Activated T-cell treated with anti-CD3 and anti-CD28 coated beads for 1 hour (primary cell): ENCODE measurements at regions not wholly inside any gene's neighbourhood (a gene's known extent, or its start where the extent isn't known, plus 50 kb on each side); places are given as distances from the start of the nearest gene placed in this dataset.
"Not testable (repeated sequence)": the region's sequence is repeated elsewhere in the genome, so short reads cannot be mapped to it uniquely, and the experiment has no call there.

Source experiments
- DNase-seq: peaks from one replicate; pipeline ENCODE4 v3.0.0-alpha.2; 2020; ENCODE audit warnings: low read depth

DNA sequence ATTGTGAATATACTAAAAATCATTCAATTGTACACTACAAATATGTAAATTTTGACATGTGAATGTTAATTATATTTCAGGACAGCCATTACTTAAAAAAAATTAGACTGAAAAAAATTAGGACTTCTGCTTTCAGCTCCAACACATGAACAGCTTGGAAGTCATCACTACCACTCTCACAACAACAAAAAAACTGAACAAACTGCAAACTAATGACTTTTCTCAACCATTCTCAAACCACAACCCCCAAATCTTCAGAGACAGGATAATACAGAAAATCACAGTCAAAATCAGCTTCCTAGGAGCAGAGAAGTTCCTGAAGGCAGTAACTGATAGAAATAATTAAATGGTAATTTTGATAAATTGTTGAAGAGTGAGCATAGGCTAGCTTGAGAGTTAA, 686.4 kb downstream of the TLE1 start:
- DNase-seq = no peak

GRCh38 chr9:81002242-81002641, 687.1 kb downstream of the TLE1 start:
- DNase-seq = no peak

DNA sequence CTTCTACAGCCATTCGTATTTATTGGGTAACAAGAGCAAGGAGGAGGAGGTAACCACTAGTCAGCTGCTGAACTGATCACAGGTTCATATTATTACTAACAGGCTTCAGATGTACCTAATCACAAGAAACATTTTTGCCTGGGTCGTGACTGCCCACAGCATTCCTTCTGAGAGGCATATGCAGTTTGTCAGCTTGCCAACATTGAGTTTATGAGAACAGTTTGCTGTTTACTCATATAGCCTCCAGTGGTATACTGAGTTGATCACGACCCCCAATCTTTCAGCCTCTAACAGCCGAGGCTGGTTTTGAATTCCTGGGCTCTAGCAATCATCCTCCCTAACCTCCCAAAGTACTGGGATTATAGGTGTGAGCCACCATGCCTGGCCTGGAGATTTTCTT, 693.6 kb downstream of the TLE1 start:
- no peak for DNase-seq

DNA sequence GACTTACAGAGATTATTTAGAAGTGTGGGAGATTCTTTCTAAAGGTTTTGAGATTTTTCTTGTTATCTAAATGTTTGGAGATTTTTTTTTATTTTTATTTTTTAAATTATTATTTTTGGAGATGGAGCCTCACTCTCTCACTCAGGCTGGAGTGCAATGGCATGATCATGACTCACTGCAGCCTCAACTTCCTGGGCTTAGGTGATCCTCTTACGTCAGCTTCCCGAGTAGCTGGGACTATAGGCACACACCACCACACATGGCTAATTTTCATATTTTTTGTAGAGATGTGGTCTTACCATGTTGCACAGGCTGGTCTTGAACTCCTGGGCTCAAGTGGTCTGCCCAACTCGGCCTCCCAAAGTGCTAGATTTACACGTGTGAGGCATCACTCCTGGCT, 694.5 kb downstream of the TLE1 start:
- no peak for DNase-seq

DNA sequence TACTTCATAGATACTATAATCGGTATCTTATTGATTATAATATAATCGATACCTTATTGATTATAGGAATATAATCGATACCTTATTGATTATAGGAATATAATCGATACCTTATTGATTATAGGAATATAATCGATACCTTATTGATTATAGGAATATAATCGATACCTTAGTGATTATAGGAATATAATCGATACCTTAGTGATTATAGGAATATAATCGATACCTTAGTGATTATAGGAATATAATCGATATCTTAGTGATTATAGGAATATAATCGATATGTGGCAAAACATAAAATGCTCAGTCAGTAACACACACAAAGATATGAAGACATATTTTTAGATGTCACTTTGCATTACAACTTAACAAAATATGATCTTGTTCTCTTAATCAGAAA, 703.8 kb downstream of the TLE1 start:
- not testable (repeated sequence) for DNase-seq

DNA sequence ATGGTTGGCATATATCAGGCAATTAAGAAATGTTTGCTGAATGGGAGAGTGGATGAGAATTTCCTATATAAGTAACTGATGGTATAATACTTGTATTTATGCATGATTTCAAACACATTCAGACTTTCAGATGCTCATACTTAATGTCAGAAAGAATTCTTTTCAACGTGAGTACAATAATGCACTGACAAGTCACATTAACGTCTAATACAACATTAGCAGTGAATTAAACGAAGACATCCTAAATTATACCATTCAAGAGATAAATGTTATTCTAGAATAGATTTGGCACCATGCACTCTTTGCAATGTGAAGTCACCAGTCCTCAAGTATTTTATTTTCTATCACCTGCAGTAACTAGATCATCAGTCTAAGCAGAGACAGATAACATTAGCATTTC, 712.9 kb downstream of the TLE1 start:
- no peak for DNase-seq

- not testable (repeated sequence) for DNase-seq
Observed at GRCh38 chr9:80970377-80970776, 719.0 kb downstream of the TLE1 start.

- DNase-seq = no peak
Observed at GRCh38 chr9:80968611-80969010, 720.7 kb downstream of the TLE1 start.

DNA sequence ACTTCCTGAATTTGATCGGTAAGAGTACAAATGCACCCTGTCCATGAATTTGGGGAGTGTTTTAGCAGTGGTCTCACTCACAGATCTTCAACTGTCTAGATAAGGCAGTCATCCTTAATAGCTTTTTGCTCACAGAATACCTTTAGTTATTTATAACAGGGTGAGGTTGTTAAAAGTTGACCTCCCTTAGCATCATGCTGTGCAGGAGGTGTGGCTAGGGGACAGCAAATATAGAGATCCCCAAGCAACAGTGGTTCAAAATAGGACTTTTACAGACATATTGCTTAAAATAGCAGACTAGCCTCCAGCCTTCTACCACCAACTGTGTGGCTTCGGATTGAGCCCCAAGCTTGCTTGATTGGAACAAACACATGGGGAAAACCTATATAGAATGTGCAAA, 724.4 kb downstream of the TLE1 start:
- no peak for DNase-seq

GRCh38 chr9:80964374-80964773, 725.0 kb downstream of the TLE1 start:
- no peak for DNase-seq

DNA sequence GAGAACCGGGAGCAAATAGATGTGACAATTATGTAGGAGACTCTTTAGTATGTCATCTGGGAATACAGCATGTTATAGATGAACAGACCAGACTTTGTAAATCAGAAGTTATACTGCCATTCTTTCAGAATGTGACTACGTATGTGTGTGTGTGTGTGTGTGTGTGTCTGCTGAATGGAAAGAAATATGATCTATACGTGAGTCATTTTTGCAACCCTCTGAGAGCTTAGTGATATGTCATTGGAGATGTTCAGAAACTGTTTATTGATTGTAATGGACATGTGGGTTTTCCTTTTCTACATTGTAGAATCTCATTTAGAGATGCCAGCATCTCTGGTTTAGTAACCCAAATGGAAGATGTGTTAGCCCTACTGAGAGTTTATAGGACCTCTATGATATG, 731.5 kb downstream of the TLE1 start:
- DNase-seq = no peak

GRCh38 chr9:80954521-80954920, 734.8 kb downstream of the TLE1 start:
- DNase-seq = no peak

GRCh38 chr9:80952363-80952922, 736.9 kb downstream of the TLE1 start:
- no peak for DNase-seq

DNA sequence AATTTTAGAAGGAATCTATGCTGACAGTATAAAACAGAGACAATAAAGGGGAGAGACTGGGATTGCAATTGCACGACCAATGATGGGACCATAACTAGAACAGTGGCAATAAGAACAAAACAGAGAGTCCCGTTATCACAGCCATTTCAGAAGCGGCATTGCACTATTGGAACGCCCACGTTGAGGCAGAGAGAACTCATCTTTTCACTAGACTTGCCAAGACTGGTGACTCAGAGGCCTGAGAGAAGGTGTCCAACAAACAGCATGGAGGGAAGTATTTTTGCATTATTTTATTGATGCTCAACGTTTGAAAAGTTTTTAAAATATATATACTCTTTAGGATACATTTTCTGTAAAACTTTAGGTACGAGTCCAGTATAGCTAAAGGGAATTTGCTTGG, 737.7 kb downstream of the TLE1 start:
- no peak for DNase-seq

DNA sequence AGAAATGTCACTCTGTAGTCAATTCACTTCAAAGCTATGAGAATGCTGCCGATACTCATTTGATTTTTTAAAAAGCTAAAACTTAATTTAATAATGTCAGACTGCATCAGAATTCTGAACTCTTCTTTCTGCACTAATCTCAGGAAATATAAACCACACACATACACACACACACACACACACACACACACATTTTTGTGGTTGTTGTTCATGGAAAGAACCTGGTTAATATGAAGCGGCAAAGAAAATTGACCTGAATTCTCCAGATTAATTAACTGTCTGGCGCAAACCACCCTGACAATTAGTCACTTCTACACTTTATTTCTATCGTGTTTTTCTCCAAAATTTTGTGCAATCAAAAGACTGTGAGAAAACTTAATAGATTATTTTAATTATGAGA, 740.5 kb downstream of the TLE1 start:
- DNase-seq = no peak

- DNase-seq = no peak
Observed at GRCh38 chr9:80948066-80948465, 741.3 kb downstream of the TLE1 start.

- no peak for DNase-seq
Observed at GRCh38 chr9:80946496-80947170, 742.7 kb downstream of the TLE1 start.

GRCh38 chr9:80945436-80945835, 743.9 kb downstream of the TLE1 start:
- DNase-seq = no peak

- no peak for DNase-seq
Observed at GRCh38 chr9:80937645-80938044, 751.7 kb downstream of the TLE1 start.

GRCh38 chr9:80934095-80934494, 755.3 kb downstream of the TLE1 start:
- no peak for DNase-seq

GRCh38 chr9:80932947-80933780, 756.2 kb downstream of the TLE1 start:
- no peak for DNase-seq

GRCh38 chr9:80932181-80932580, 757.2 kb downstream of the TLE1 start:
- DNase-seq = no peak

DNA sequence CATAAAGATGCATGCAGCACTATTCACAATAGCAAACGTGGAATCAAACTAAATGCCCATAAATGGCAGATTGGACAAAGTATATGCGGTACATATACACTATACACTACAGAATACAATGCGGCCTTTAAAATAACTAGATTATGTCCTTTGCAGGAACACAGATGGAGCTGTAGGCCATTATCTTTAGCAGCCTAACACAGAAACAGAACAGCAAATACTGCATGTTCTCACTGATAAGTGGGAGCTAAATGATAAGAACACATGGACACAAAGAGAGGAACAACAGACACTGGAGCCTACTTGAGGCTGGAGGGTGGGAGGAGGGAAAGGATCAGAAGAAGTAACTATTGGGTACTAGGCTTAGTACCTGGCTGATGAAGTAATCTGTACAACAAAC, 758.2 kb downstream of the TLE1 start:
- DNase-seq = no peak
